Stomach (tissue), 4 donors: ENCODE measurements at regions not wholly inside any gene's neighbourhood (a gene's known extent, or its start where the extent isn't known, plus 50 kb on each side); places are given as distances from the start of the nearest gene placed in this dataset.

Experiments used
- CTCF ChIP-seq, 7 experiments: fragments of 450-650 bp in 4 of 7; fragments of 200-600 bp in 3 of 7; sonication (generic) in 3 of 7; IDR thresholded peaks; one replicate each; pipeline ENCODE4 v1.5.1; 2016 to 2019; ENCODE audit warnings: antibody characterized with exemption in 7 of 7, control low read depth in 2 of 7, mild to moderate bottlenecking in 1 of 7
- EP300 ChIP-seq: sonication (generic); formaldehyde crosslinking; IDR thresholded peaks from one replicate; pipeline ENCODE4 v1.6.1; 2017; ENCODE audit warnings: antibody characterized with exemption
- POLR2A ChIP-seq, 4 donors: fragments of 450-650 bp; IDR thresholded peaks; one replicate each; pipeline ENCODE4 v1.6.1; 2016; ENCODE audit warnings: antibody characterized with exemption in 4 of 4, control low read depth in 2 of 4, mild to moderate bottlenecking in 1 of 4, moderate library complexity in 1 of 4

GRCh38 chr1:105591681-105592080, 1464.8 kb upstream of the PRMT6 start:
- no peak for TF ChIP-seq EP300
- no peak for TF ChIP-seq CTCF (IDR thresholded peaks at IDR 0.05)
- no peak for TF ChIP-seq POLR2A (IDR thresholded peaks at IDR 0.05)
